ENCODE measurements at regions not wholly inside any gene's neighbourhood (a gene's known extent, or its start where the extent isn't known, plus 50 kb on each side); places are given as distances from the start of the nearest gene placed in this dataset.

DNA sequence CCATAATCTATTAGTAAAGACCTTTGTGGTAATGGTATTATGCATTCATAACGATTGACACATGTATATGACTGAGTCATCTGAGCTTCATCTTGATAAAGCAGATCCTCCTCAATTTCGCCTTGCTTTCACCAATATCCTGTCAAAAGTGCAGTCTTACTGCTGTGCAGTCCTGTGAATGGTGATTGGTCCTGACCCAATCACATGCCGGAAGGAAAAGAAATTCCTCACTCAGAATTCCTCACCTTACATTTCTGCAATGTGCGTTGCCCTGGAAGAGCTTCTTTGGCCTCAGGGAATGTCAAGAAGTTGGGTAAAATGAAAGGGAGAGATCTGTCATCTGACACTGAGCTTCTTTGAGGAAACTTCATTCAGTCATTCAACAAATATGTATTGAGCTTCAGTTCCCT, 121.0 kb upstream of the TSPAN2 start:
- Histone ChIP-seq H3K36me3 (ENCODE audit: control insufficient read depth in 2 of 2, extremely low read depth in 1 of 2, insufficient read depth in 1 of 2, low read length in 1 of 2) (no peaks in the 10 kb centered on the region), H3K4me3 (ENCODE audit: control insufficient read depth in 1 of 2, extremely low read depth in 1 of 2, low read length in 1 of 2) (no peak overlapping the region), H3K9me3 (no peaks in the 10 kb centered on the region), H3K4me1 (ENCODE audit: control insufficient read depth in 1 of 2, extremely low read depth in 1 of 2, insufficient read depth in 2 of 2, low read length in 2 of 2) (no peaks in the 10 kb centered on the region), H3K27me3 (replicated peaks in 1 of 2; ENCODE audit: control insufficient read depth in 2 of 2, extremely low read depth in 1 of 2, insufficient read depth in 2 of 2, low read length in 1 of 2) (peaks cover 0 to 3% of the 10 kb centered on the region in 2 experiments), H3K27ac (ENCODE audit: low read length) (no peak overlapping the region)
- Mint-ChIP-seq H3K9me3 (no peaks in the 10 kb centered on the region), H3K27me3 (peaks cover 5 to 7% of the 10 kb centered on the region in 2 donors), H3K36me3 (no peaks in the 10 kb centered on the region), H3K4me3 (no peak overlapping the region), H3K27ac (no peak overlapping the region), H3K4me1 (no peaks in the 10 kb centered on the region)
- no peak for DNase-seq
- CTCF ChIA-PET: no interaction called here
- POLR2A ChIA-PET: no interaction called here
- ATAC-seq (replicated peaks in 1 of 4): no peak
- 80% methylated on average over 1 of the region's 4 CpGs for WGBS (ENCODE audit: insufficient coverage)

DNA sequence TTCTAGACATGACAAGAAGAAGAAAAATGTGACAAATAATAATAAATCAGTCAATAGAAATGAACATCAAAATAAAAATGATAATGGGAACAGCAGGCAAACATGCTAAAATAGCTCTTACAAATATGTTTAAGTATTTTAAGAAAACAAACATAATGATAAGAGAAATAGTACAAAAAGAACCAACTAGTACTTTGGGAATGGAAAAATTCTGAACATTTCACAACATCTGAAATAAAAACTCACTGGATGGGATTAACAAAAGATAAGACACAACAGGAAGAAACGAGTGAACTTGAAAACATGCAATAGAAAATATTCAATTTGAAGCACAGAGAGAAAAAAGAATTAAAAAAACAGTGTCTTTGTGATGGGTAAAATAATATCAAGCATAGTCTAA, 115.2 kb upstream of the TSPAN2 start:
- H3K27ac Mint-ChIP-seq: no peak overlapping the region
- CTCF ChIA-PET: interaction anchor here in 1 of 2 donors (0.7 kb wide), 1 partner anchor 36 kb away, joined by 3 read pairs; no protein-coding TSS in a partner anchor
- ATAC-seq (replicated peaks in 1 of 4) (no peak), DNase-seq (no peak)
- peaks cover 3% of the 10 kb centered on the region for H3K36me3 Mint-ChIP-seq
- H3K36me3 ChIP-seq (ENCODE audit: control insufficient read depth in 2 of 2, extremely low read depth in 1 of 2, insufficient read depth in 1 of 2, low read length in 1 of 2): no peaks in the 10 kb centered on the region
- POLR2A ChIA-PET: no interaction called here
- H3K9me3 Mint-ChIP-seq: peaks cover 3 to 18% (median 6%) of the 10 kb centered on the region in 3 donors
- H3K4me1 Mint-ChIP-seq: no peaks in the 10 kb centered on the region
- H3K4me3 ChIP-seq (ENCODE audit: control insufficient read depth in 1 of 2, extremely low read depth in 1 of 2, low read length in 1 of 2): no peak overlapping the region
- H3K27me3 ChIP-seq (replicated peaks in 1 of 2; ENCODE audit: control insufficient read depth in 2 of 2, extremely low read depth in 1 of 2, insufficient read depth in 2 of 2, low read length in 1 of 2): peaks cover 0 to 3% of the 10 kb centered on the region in 2 experiments
- no peak overlapping the region for H3K27ac ChIP-seq (ENCODE audit: low read length)
- WGBS (ENCODE audit: insufficient coverage): no CpG with 5 or more reads among the region's 1 CpG
- no peaks in the 10 kb centered on the region for H3K9me3 ChIP-seq
- H3K27me3 Mint-ChIP-seq: peaks cover 8 to 9% of the 10 kb centered on the region in 2 donors
- no peak overlapping the region for H3K4me3 Mint-ChIP-seq
- no peaks in the 10 kb centered on the region for H3K4me1 ChIP-seq (ENCODE audit: control insufficient read depth in 1 of 2, extremely low read depth in 1 of 2, insufficient read depth in 2 of 2, low read length in 2 of 2)

DNA sequence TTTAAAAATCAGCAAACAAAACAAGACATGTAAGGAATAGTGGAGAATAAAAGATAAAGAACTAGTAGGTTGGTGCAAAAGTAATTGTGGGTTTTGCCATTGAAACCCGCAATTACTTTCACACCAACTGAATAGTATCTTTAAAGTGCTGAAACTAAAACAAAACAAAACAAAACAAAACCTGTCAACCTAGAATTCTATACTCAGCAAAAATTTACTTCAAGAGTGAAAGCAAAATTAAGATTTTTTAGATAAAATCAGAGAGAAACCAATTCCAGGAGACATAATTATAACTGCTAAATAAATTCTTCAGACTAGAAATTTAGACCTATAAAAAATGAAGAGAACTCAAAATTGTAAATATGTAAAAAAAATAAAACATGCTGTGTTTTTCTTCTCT, 114.0 kb upstream of the TSPAN2 start:
- Mint-ChIP-seq H3K4me1 (no peaks in the 10 kb centered on the region), H3K27me3 (peaks cover 13 to 15% of the 10 kb centered on the region in 2 donors), H3K9me3 (peaks cover 3 to 18% (median 6%) of the 10 kb centered on the region in 3 donors), H3K4me3 (no peak overlapping the region), H3K36me3 (peaks cover 3% of the 10 kb centered on the region), H3K27ac (no peak overlapping the region)
- ATAC-seq (replicated peaks in 1 of 4) (no peak), DNase-seq (no peak)
- Histone ChIP-seq H3K36me3 (ENCODE audit: control insufficient read depth in 2 of 2, extremely low read depth in 1 of 2, insufficient read depth in 1 of 2, low read length in 1 of 2) (no peaks in the 10 kb centered on the region), H3K27me3 (replicated peaks in 1 of 2; ENCODE audit: control insufficient read depth in 2 of 2, extremely low read depth in 1 of 2, insufficient read depth in 2 of 2, low read length in 1 of 2) (no peaks in the 10 kb centered on the region), H3K4me1 (ENCODE audit: control insufficient read depth in 1 of 2, extremely low read depth in 1 of 2, insufficient read depth in 2 of 2, low read length in 2 of 2) (no peaks in the 10 kb centered on the region), H3K9me3 (no peaks in the 10 kb centered on the region), H3K4me3 (ENCODE audit: control insufficient read depth in 1 of 2, extremely low read depth in 1 of 2, low read length in 1 of 2) (no peak overlapping the region), H3K27ac (ENCODE audit: low read length) (no peak overlapping the region)
- no CpG with 5 or more reads among the region's 1 CpG for WGBS (ENCODE audit: insufficient coverage)
- POLR2A ChIA-PET: no interaction called here
- CTCF ChIA-PET: no interaction called here

- no peak for DNase-seq
- Histone ChIP-seq H3K27me3 (replicated peaks in 1 of 2; ENCODE audit: control insufficient read depth in 2 of 2, extremely low read depth in 1 of 2, insufficient read depth in 2 of 2, low read length in 1 of 2) (peaks cover 0 to 3% of the 10 kb centered on the region in 2 experiments), H3K4me1 (ENCODE audit: control insufficient read depth in 1 of 2, extremely low read depth in 1 of 2, insufficient read depth in 2 of 2, low read length in 2 of 2) (no peaks in the 10 kb centered on the region), H3K27ac (ENCODE audit: low read length) (no peak overlapping the region), H3K4me3 (ENCODE audit: control insufficient read depth in 1 of 2, extremely low read depth in 1 of 2, low read length in 1 of 2) (no peak overlapping the region), H3K9me3 (no peaks in the 10 kb centered on the region), H3K36me3 (ENCODE audit: control insufficient read depth in 2 of 2, extremely low read depth in 1 of 2, insufficient read depth in 1 of 2, low read length in 1 of 2) (no peaks in the 10 kb centered on the region)
- POLR2A ChIA-PET: no interaction called here
- no peak overlapping the region for H3K4me3 Mint-ChIP-seq
- H3K36me3 Mint-ChIP-seq: peaks cover 3% of the 10 kb centered on the region
- no peaks in the 10 kb centered on the region for H3K4me1 Mint-ChIP-seq
- peaks cover 3 to 18% (median 6%) of the 10 kb centered on the region in 3 donors for H3K9me3 Mint-ChIP-seq
- WGBS (ENCODE audit: insufficient coverage): no CpG with 5 or more reads among the region's 1 CpG
- ATAC-seq (replicated peaks in 1 of 4): no peak
- H3K27ac Mint-ChIP-seq: no peak overlapping the region
- CTCF ChIA-PET: no interaction called here
- peaks cover 20 to 22% of the 10 kb centered on the region in 2 donors for H3K27me3 Mint-ChIP-seq
Measured at GRCh38 chr1:115201598-115201997, 112.3 kb upstream of the TSPAN2 start.

DNA sequence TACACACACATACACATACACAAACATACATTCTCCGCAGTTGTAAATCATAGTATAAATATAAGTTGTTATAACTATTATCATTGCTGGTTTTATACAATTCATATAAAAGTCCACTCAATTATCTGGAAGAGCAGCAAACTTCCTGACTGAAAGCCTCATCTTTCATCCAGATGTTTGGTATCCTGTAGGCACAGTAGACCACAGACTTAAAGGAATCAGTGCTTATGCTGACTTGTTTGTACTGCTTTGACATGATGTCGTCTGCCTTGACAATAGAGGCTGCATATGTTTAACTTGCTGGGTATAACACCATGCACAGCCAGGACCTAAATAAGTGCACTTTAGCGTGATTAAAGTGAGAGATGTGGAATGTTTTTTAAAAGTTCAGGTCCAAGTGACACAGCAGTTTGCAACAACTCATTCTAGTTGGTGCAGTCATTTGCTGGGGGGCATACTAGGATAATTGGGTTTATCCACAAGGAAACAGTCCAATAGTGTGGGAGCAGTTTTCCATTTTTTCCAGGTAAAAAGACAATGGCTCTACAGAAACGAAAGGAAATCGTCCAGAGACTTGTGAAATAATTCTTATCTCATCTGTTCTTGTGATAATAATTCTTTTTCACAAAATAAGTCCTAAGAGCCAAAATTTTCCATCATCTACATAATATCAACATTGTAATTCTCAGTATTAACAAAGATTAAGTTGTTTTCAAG, 110.3 kb upstream of the TSPAN2 start:
- CTCF ChIA-PET: no interaction called here
- H3K27ac ChIP-seq (ENCODE audit: low read length): no peak overlapping the region
- Mint-ChIP-seq H3K27ac (no peak overlapping the region), H3K4me1 (no peaks in the 10 kb centered on the region), H3K36me3 (peaks cover 3% of the 10 kb centered on the region), H3K4me3 (no peak overlapping the region), H3K27me3 (peaks cover 21 to 22% of the 10 kb centered on the region in 2 donors), H3K9me3 (peaks cover 3 to 18% (median 6%) of the 10 kb centered on the region in 3 donors)
- ATAC-seq (replicated peaks in 1 of 4): no peak
- no peaks in the 10 kb centered on the region for H3K4me1 ChIP-seq (ENCODE audit: control insufficient read depth in 1 of 2, extremely low read depth in 1 of 2, insufficient read depth in 2 of 2, low read length in 2 of 2)
- no peaks in the 10 kb centered on the region for H3K36me3 ChIP-seq (ENCODE audit: control insufficient read depth in 2 of 2, extremely low read depth in 1 of 2, insufficient read depth in 1 of 2, low read length in 1 of 2)
- H3K9me3 ChIP-seq: no peaks in the 10 kb centered on the region
- POLR2A ChIA-PET: no interaction called here
- WGBS (ENCODE audit: insufficient coverage): 93% methylated on average over 2 of the region's 5 CpGs
- no peak overlapping the region for H3K4me3 ChIP-seq (ENCODE audit: control insufficient read depth in 1 of 2, extremely low read depth in 1 of 2, low read length in 1 of 2)
- DNase-seq: no peak
- H3K27me3 ChIP-seq (replicated peaks in 1 of 2; ENCODE audit: control insufficient read depth in 2 of 2, extremely low read depth in 1 of 2, insufficient read depth in 2 of 2, low read length in 1 of 2): peaks cover 0 to 3% of the 10 kb centered on the region in 2 experiments

GRCh38 chr1:115198938-115199337, 109.6 kb upstream of the TSPAN2 start:
- no peaks in the 10 kb centered on the region for H3K4me1 Mint-ChIP-seq
- no peak overlapping the region for H3K27ac ChIP-seq (ENCODE audit: low read length)
- no peaks in the 10 kb centered on the region for H3K36me3 ChIP-seq (ENCODE audit: control insufficient read depth in 2 of 2, extremely low read depth in 1 of 2, insufficient read depth in 1 of 2, low read length in 1 of 2)
- no peak for ATAC-seq (replicated peaks in 1 of 4)
- no peaks in the 10 kb centered on the region for H3K9me3 ChIP-seq
- H3K27ac Mint-ChIP-seq: no peak overlapping the region
- H3K4me3 Mint-ChIP-seq: no peak overlapping the region
- no peak overlapping the region for H3K4me3 ChIP-seq (ENCODE audit: control insufficient read depth in 1 of 2, extremely low read depth in 1 of 2, low read length in 1 of 2)
- DNase-seq: no peak
- H3K9me3 Mint-ChIP-seq: peaks cover 3 to 18% (median 6%) of the 10 kb centered on the region in 3 donors
- peaks cover 3% of the 10 kb centered on the region for H3K36me3 Mint-ChIP-seq
- H3K4me1 ChIP-seq (ENCODE audit: control insufficient read depth in 1 of 2, extremely low read depth in 1 of 2, insufficient read depth in 2 of 2, low read length in 2 of 2): no peaks in the 10 kb centered on the region
- ChIA-PET CTCF (no interaction called here), POLR2A (no interaction called here)
- H3K27me3 ChIP-seq (replicated peaks in 1 of 2; ENCODE audit: control insufficient read depth in 2 of 2, extremely low read depth in 1 of 2, insufficient read depth in 2 of 2, low read length in 1 of 2): peaks cover 0 to 3% of the 10 kb centered on the region in 2 experiments
- 30% methylated on average over 1 of the region's 4 CpGs for WGBS (ENCODE audit: insufficient coverage)
- H3K27me3 Mint-ChIP-seq: peaks cover 23 to 28% of the 10 kb centered on the region in 2 donors
